Activated CD4-positive, alpha-beta T cell treated with anti-CD3 and anti-CD28 coated beads for 36 hours (primary cell): ENCODE measurements at regions not wholly inside any gene's neighbourhood (a gene's known extent, or its start where the extent isn't known, plus 50 kb on each side); places are given as distances from the start of the nearest gene placed in this dataset.

Experiments
- ATAC-seq: fragments of 200-7000 bp; cut with Tn5 transposase; one replicate; pipeline ENCODE4 v1.10.0; 2021; ENCODE audit warnings: mild to moderate bottlenecking, moderate library complexity
- CTCF ChIA-PET: fragments of 350-600 bp; sonication (Branson Sonifier 250); formaldehyde crosslinking; loops from one replicate; lab custom pipeline; 2021; ENCODE audit warnings: antibody characterized with exemption; lab: Charles Lee
- POLR2A ChIA-PET: fragments of 350-600 bp; sonication (Branson Sonifier 250); formaldehyde crosslinking; loops from one replicate; lab custom pipeline; 2021; ENCODE audit warnings: antibody characterized with exemption, inconsistent platforms; lab: Charles Lee
- DNase-seq: peaks from one replicate; pipeline ENCODE4 v3.0.0-alpha.2; 2020
- H3K27ac Mint-ChIP-seq: one replicate; pipeline ENCODE4 v1.8.0; 2021; ENCODE audit warnings: mixed read lengths
- H3K27me3 Mint-ChIP-seq: one replicate; pipeline ENCODE4 v1.8.0; 2021; ENCODE audit warnings: mixed read lengths
- H3K36me3 Mint-ChIP-seq: one replicate; pipeline ENCODE4 v1.8.0; 2021; ENCODE audit warnings: low read depth, mixed read lengths
- H3K4me1 Mint-ChIP-seq: one replicate; pipeline ENCODE4 v1.8.0; 2021; ENCODE audit warnings: mixed read lengths
- H3K4me3 Mint-ChIP-seq: one replicate; pipeline ENCODE4 v1.8.0; 2021; ENCODE audit warnings: mild to moderate bottlenecking, moderate library complexity, mixed read lengths
- H3K9me3 Mint-ChIP-seq: one replicate; pipeline ENCODE4 v1.8.0; 2021; ENCODE audit warnings: low read depth, mixed read lengths
- intact Hi-C, 2 experiments: fragments of 100-400 bp; cut with DNase I in 1 of 2; cut with micrococcal nuclease in 1 of 2; formaldehyde crosslinking; loops; one replicate each; pipeline versions ENCODE4 v1.14.2 to v1.15.1; 2022 to 2024; cut with DNase I, micrococcal nuclease

DNA sequence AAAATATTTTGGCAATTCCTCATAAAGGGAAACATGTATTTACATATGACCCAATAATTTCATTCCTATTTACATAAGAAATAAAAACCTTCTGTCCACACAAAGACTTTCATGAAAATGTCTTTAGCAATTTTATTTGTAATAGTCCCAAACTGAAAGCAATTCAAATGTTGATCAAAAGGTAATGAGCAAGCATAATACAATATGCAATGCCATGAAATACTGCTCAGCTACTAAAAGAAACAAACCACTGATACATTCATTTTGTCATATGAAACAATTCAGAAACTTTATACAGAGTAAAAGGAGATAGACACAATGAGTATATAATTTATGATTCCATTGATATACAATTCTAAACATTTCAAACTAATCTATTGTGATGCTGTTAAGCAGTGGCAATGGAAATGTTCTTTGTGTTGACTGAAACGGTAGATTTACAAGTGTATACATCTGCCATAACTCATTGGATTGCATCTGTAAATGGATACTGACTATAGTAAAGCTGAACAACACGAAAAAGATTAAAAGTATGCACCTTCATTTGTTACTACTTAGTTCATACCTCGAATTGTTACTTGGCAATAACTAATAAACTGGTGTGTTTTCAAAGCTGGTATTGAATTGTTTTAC is 335.6 kb downstream of the GASK1B start:
- no peak overlapping the region for H3K4me3 Mint-ChIP-seq
- no peaks in the 10 kb centered on the region for H3K27me3 Mint-ChIP-seq
- H3K27ac Mint-ChIP-seq, result no peak overlapping the region
- intact Hi-C loops, result no loop called here
- DNase-seq (no peak), ATAC-seq (no peak)
- no peaks in the 10 kb centered on the region for H3K4me1 Mint-ChIP-seq
- ChIA-PET CTCF (no interaction called here), POLR2A (no interaction called here)
- H3K9me3 Mint-ChIP-seq, result no peaks in the 10 kb centered on the region
- H3K36me3 Mint-ChIP-seq, result no peaks in the 10 kb centered on the region

DNA sequence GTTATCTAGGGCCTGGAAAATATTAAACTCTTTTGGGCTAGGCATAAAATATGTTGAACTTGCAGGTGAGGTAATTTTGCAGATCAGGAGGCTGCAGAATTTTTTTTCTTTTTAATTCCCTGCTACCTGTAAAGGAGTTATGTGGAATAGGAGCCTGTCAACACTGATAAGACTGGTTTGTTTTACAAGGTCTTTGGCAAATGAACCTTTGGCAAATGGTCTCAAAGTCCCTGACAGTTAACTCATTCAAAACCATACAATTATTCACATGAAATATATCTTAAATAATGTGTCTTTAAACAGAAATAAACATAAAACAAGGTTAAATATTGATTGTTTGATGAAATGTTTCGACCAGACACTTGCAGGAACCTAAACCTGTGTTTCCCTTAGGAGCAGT is 340.2 kb downstream of the GASK1B start:
- intact Hi-C loops, result no loop called here
- ATAC-seq, result no peak
- Mint-ChIP-seq H3K4me3 (no peak overlapping the region), H3K36me3 (no peaks in the 10 kb centered on the region), H3K27me3 (no peaks in the 10 kb centered on the region), H3K4me1 (no peaks in the 10 kb centered on the region), H3K9me3 (peaks cover 8% of the 10 kb centered on the region), H3K27ac (no peak overlapping the region)
- CTCF ChIA-PET, result no interaction called here
- POLR2A ChIA-PET, result interaction anchor here (0.7 kb wide), 1 partner anchor 63 kb away, joined by 5 read pairs; no protein-coding TSS in a partner anchor
- no peak for DNase-seq

DNA sequence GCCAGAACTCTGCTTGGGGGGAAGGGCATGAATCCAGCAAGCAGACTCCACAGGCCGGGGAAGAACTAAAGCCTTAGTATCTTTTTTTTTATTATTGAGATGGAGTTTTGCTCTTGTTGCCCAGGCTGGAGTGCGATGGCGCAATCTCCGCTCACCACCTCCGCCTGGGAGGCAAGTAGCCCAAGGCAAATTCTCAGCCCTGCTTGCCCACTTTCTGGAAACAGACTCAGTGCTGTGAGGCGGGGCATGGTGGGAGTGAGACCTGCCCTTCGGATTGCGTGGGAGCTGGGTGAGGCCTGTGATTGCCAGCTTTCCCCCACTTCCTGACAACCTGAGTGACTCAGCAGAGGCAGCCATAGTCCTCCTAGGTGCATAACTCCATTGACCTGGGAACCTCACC is 348.8 kb downstream of the GASK1B start:
- no peaks in the 10 kb centered on the region for H3K4me1 Mint-ChIP-seq
- ATAC-seq (no peak), DNase-seq (no peak)
- no peaks in the 10 kb centered on the region for H3K36me3 Mint-ChIP-seq
- no peak overlapping the region for H3K4me3 Mint-ChIP-seq
- intact Hi-C loops, result no loop called here
- no peaks in the 10 kb centered on the region for H3K27me3 Mint-ChIP-seq
- no peak overlapping the region for H3K27ac Mint-ChIP-seq
- POLR2A ChIA-PET, result no interaction called here
- H3K9me3 Mint-ChIP-seq, result peaks cover 2% of the 10 kb centered on the region
- CTCF ChIA-PET, result no interaction called here

DNA sequence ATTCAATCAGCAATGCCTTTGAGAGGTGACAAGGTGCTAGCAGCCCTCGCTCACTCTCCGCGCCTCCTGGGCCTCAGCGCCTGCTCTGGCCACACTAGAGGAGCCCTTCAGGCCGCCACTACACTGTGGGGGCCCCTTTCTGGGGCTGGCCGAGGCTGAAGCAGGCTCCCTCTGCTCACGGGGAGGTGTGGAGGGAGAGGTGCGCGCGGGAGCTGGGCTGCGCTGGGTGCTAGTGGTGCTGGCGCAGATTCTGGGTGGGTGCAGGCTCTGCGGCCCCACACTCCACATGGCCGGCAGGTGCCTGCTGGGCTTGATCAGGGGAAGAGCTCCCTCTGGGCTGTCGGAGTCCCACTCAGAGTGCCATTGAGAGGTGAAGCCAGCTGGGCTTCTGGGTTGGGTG is 351.0 kb downstream of the GASK1B start:
- ChIA-PET POLR2A (no interaction called here), CTCF (no interaction called here)
- Mint-ChIP-seq H3K27me3 (no peaks in the 10 kb centered on the region), H3K27ac (no peak overlapping the region), H3K4me1 (no peaks in the 10 kb centered on the region), H3K4me3 (no peak overlapping the region), H3K36me3 (no peaks in the 10 kb centered on the region), H3K9me3 (no peaks in the 10 kb centered on the region)
- DNase-seq, result no peak
- intact Hi-C loops, result no loop called here
- no peak for ATAC-seq

DNA sequence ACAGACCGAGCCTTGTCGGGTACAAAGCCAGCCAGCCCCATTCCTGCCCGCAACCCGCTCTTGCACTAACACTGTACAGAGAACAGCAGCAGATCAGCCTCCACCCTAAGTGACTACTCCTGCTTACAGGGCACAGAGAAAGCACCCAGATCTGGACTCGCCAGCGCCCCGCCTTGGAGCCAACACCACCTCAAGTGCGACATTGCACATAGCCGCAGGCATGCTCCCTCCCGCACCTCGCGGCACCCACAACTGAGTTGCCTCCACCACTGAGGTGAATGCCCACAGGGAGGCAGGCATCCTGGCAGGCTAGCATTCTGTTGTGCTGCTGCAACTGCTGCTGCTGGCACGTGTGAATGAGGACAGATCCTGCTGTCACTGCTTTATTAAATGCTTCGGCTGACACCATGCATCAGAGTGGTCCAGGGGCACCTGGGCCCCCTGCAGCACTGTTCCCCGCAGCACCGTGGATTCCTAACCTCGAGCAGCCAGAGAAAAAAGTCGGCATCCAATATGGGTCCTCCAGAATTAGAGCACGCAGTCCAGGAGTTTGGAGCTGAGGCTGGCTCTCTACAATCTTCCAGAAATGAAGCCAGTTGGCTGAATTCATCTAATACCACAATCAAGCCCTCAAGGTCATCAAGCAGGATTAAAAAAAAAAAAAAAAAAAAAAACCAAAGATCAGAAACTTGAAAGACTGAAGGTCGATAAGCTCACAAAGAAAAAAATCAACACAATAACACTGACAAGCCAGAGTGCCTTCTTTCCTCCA is 352.9 kb downstream of the GASK1B start:
- H3K27ac Mint-ChIP-seq, result no peak overlapping the region
- ATAC-seq, result no peak
- no peak for DNase-seq
- H3K4me1 Mint-ChIP-seq, result no peaks in the 10 kb centered on the region
- POLR2A ChIA-PET, result no interaction called here
- no peaks in the 10 kb centered on the region for H3K27me3 Mint-ChIP-seq
- H3K4me3 Mint-ChIP-seq, result no peak overlapping the region
- H3K9me3 Mint-ChIP-seq, result no peaks in the 10 kb centered on the region
- no peaks in the 10 kb centered on the region for H3K36me3 Mint-ChIP-seq
- CTCF ChIA-PET, result no interaction called here
- intact Hi-C loops, result no loop called here

DNA sequence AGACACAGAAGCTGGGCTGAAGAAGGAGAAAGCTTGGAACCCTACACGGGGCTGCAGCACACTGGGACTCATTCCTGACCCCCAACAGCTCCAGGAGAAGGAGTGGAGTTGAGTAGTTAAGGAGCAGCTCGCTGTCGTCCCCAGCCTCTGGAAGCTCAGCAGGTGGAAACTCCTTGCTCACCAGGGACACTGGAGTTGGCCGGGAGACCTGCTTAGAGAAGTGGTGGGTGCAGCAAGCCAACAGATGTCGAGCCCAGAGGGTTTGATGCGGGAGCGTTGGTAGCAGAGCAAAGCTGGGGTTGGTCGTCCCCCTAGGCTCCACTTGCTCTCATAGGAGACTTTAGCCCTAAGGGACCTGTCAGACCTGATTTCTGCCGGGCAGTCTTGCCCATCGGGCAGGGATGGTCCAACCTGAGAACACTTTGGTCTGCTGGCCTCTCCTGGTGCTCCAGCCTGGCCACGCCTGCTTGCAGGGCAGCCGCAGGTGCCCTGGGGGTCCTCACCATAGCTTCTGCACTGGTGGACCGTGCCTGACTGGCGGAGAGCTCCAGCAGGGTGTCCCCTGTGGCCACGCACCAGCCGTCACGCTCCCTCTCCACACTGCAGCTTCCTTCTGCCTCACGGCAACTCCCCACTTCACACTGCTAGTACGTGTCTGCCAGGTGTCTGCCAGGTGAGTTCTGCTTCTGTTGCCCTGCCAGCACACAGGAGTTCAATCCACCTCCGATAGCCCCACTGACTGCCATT is 353.7 kb downstream of the GASK1B start:
- H3K4me3 Mint-ChIP-seq, result no peak overlapping the region
- no peaks in the 10 kb centered on the region for H3K9me3 Mint-ChIP-seq
- POLR2A ChIA-PET, result no interaction called here
- H3K27ac Mint-ChIP-seq, result no peak overlapping the region
- DNase-seq (no peak), ATAC-seq (no peak)
- intact Hi-C loops, result no loop called here
- H3K4me1 Mint-ChIP-seq, result no peaks in the 10 kb centered on the region
- no peaks in the 10 kb centered on the region for H3K36me3 Mint-ChIP-seq
- H3K27me3 Mint-ChIP-seq, result no peaks in the 10 kb centered on the region
- CTCF ChIA-PET, result no interaction called here

DNA sequence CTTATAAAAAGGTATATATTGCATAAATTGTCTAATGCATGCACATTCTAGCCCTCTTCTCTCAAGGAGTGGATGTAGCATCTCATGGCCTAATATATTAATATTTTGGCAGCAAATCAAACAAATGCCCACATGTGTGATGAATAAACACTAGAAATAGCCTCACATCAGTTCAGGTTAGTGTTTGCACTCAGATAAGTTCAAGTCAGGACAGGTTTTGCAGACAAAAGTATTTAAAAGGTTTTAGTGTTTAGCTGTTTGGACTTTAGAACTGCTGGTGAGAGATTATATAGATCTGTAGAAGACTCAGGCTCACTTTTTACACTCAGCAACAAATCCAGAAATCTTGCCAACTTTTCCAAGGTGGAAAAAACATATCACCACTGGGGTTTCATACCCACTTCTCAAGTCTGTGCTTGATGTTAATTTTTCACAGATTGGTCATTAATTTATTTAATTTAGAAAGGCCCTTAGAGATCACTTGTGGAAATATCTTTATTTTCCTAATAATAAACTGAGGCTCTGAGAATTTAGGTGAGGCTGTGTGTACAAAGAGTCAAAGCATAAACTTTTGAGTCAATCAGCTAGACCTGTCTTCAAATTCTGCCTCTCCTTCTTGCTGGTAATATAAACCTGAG is 362.6 kb downstream of the GASK1B start:
- H3K4me3 Mint-ChIP-seq, result no peak overlapping the region
- ChIA-PET POLR2A (no interaction called here), CTCF (no interaction called here)
- no peaks in the 10 kb centered on the region for H3K27me3 Mint-ChIP-seq
- no peak overlapping the region for H3K27ac Mint-ChIP-seq
- no peak for DNase-seq
- ATAC-seq, result no peak
- H3K4me1 Mint-ChIP-seq, result no peaks in the 10 kb centered on the region
- no peaks in the 10 kb centered on the region for H3K36me3 Mint-ChIP-seq
- intact Hi-C loops, result no loop called here
- no peaks in the 10 kb centered on the region for H3K9me3 Mint-ChIP-seq

DNA sequence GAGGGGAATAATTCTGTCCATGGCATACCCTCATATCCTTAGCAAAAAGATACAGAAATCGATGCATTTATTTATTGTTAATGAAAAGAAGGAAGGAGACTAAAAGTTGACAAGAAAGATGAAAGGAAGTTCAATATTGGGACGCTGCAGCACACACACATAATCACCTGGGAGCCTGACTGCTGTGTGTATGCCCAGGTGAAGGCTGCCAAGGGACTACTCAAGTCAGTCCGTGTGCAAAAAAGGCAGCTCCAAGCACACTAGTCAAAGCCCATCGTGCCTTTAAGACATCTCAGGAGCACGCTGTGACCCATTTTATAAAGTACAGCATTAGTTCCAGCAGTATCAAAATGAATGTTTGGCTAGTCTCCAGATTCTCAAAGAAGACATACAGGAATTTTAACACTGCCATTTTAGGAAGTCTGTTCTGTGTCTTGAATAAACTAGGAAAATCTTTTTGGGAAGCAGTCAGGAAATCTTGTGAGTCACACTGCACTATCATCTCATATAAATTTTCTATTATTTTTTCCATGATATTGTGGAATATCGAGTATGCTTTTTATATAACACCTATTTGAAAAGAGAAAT is 363.9 kb downstream of the GASK1B start:
- POLR2A ChIA-PET, result no interaction called here
- no peak for ATAC-seq
- DNase-seq, result no peak
- intact Hi-C loops, result no loop called here
- CTCF ChIA-PET, result no interaction called here
- Mint-ChIP-seq H3K27me3 (no peaks in the 10 kb centered on the region), H3K36me3 (no peaks in the 10 kb centered on the region), H3K4me3 (no peak overlapping the region), H3K27ac (no peak overlapping the region), H3K4me1 (no peaks in the 10 kb centered on the region), H3K9me3 (no peaks in the 10 kb centered on the region)

DNA sequence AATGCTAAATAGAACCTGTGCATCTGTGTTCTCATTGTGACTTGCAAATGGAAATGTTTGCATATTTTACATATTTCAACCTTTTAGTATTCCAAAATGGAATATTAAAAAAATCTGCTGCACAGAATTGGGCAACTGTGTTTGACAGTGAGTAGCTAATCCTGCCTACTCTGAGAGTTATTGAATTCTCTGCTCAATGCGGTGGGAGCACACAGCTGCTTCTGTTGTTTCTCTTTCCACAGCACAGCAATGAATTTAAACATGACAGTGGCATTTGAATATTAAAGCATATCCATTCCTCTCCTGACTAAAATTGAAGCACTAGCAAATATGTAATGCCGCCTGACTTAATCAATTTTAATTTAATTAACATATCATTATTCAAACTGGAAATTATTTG is 366.6 kb downstream of the GASK1B start:
- ChIA-PET CTCF (no interaction called here), POLR2A (no interaction called here)
- no peaks in the 10 kb centered on the region for H3K9me3 Mint-ChIP-seq
- H3K4me3 Mint-ChIP-seq, result no peak overlapping the region
- ATAC-seq (no peak), DNase-seq (no peak)
- H3K36me3 Mint-ChIP-seq, result no peaks in the 10 kb centered on the region
- no peaks in the 10 kb centered on the region for H3K27me3 Mint-ChIP-seq
- intact Hi-C loops, result no loop called here
- no peak overlapping the region for H3K27ac Mint-ChIP-seq
- H3K4me1 Mint-ChIP-seq, result no peaks in the 10 kb centered on the region

DNA sequence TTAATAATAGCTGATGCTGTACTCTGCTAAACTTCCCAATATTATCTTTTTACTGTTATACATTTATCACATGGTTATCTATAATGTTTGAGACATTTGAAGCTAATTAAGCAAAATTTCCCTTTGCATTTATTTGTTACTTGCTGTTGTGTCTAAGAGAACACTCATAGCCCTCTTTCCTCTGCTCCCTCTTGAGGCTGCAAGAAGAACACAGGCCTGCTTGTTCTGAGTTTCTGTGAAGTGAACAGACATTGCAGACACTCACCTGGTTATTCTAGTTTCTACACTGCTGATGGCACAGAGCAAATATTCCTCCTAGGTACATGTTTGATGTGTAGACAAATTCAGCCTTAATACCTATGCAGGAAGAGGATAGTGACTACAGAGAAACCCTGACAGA is 367.8 kb downstream of the GASK1B start:
- POLR2A ChIA-PET, result no interaction called here
- ATAC-seq (no peak), DNase-seq (no peak)
- Mint-ChIP-seq H3K27me3 (no peaks in the 10 kb centered on the region), H3K27ac (no peak overlapping the region), H3K4me3 (no peak overlapping the region), H3K36me3 (no peaks in the 10 kb centered on the region), H3K4me1 (no peaks in the 10 kb centered on the region), H3K9me3 (no peaks in the 10 kb centered on the region)
- CTCF ChIA-PET, result no interaction called here
- intact Hi-C loops, result no loop called here

DNA sequence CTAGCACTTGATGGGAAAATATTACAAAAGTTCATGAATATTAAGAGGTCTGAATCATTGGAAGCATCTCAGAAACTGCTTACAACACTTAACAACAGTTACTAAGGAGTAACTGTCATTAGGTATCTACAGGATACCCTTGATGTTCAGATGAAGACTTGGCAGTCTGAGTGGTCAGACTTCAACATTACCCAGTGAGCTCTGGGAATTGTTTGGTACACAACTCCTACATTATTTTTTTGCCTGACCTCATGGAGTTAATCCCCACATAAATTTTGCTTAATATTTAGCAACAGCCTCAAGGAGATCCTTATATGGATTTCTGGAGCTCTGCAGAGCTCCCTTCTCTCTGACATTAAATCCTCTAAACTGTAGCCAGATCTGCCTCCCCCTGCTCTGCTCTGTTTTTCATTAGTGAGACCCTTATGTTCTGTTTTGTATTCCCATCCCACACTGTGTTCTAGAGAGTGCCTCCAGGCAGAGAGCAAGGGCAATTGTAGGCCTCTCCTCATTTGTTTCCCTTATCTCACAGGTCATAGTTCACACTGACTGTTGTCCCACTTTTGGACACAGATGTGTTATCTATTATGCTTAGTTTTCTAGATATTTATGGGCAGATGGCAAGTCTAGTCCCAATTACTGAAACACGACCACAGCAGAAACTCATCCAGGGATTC is 368.8 kb downstream of the GASK1B start:
- CTCF ChIA-PET, result no interaction called here
- POLR2A ChIA-PET, result no interaction called here
- Mint-ChIP-seq H3K9me3 (no peaks in the 10 kb centered on the region), H3K4me3 (no peak overlapping the region), H3K4me1 (no peaks in the 10 kb centered on the region), H3K36me3 (no peaks in the 10 kb centered on the region), H3K27me3 (no peaks in the 10 kb centered on the region), H3K27ac (no peak overlapping the region)
- intact Hi-C loops, result no loop called here
- DNase-seq, result no peak
- ATAC-seq, result no peak
